GM10248 (cell line): ENCODE measurements at regions not wholly inside any gene's neighbourhood (a gene's known extent, or its start where the extent isn't known, plus 50 kb on each side); places are given as distances from the start of the nearest gene placed in this dataset.

Experiments used
- CTCF ChIA-PET: fragments of 300-600 bp; sonication (Branson Sonifier 250); formaldehyde crosslinking; extraction: SDS; loops from one replicate; lab custom pipeline; 2021; ENCODE audit warnings: antibody characterized with exemption; lab: Yijun Ruan, JAX
- POLR2A ChIA-PET: fragments of 350-650 bp; sonication (Branson Sonifier 250); formaldehyde crosslinking; extraction: SDS; loops from one replicate; lab custom pipeline; 2020; ENCODE audit warnings: antibody characterized with exemption; lab: Yijun Ruan, JAX
- DNase-seq: peaks from one replicate; pipeline ENCODE4 v3.0.0; 2012; ENCODE audit errors: extremely low spot score
- CTCF ChIP-seq: IDR thresholded peaks from 2 replicates; pipeline ENCODE4 v1.5.1; 2012; ENCODE audit warnings: mild to moderate bottlenecking, low read depth; ENCODE audit errors: extremely low read depth, missing control alignments, control extremely low read depth

GRCh38 chr14:71538288-71538687 lies 393.9 kb upstream of the RGS6 start:
- no peak for TF ChIP-seq CTCF
- CTCF ChIA-PET = interaction anchor here (4.9 to 5.8 kb wide), 2 partner anchors 10 to 13 kb away, joined by 38 to 39 read pairs; no protein-coding TSS in a partner anchor
- POLR2A ChIA-PET = no interaction called here
- no peak for DNase-seq

GRCh38 chr14:71538938-71539649 lies 393.1 kb upstream of the RGS6 start:
- POLR2A ChIA-PET = no interaction called here
- CTCF ChIA-PET = interaction anchor here (1.1 to 5.8 kb wide), 3 partner anchors 9 to 12 kb away, joined by 6 to 39 read pairs (median 38); no protein-coding TSS in a partner anchor

GRCh38 chr14:71539650-71540285 lies 392.5 kb upstream of the RGS6 start:
- ChIA-PET POLR2A (no interaction called here), CTCF (interaction anchor here (1.1 to 5.8 kb wide), 3 partner anchors 8 to 12 kb away, joined by 6 to 39 read pairs (median 38); no protein-coding TSS in a partner anchor)
- DNase-seq = no peak
- no peak for TF ChIP-seq CTCF

More at GRCh38 chr14:71538938-71539649, 393.1 kb upstream of the RGS6 start:
- TF ChIP-seq CTCF = no peak
- no peak for DNase-seq

DNA sequence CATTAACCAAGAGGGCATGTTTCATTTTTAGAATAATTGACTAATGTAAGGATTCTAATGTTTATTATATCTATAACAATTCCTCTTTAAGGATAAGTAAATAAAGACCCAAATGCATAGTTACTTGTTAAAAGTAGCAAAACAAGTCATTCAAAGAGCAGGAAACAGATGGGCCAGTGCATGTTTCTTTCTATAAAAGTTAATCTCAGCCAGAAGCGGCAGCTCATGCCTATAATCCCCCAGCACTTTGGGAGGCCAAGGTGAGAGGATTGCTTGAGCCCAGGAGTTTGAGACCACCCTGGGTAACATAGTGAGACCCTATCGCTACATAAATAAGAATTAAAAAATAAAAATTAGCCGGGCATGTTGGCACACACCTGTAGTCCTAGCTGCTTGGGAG lies 391.0 kb upstream of the RGS6 start:
- CTCF ChIA-PET = interaction anchor here (0.7 to 5.8 kb wide), 3 partner anchors 10 to 13 kb away, joined by 3 to 39 read pairs (median 3); no protein-coding TSS in a partner anchor
- DNase-seq = no peak
- TF ChIP-seq CTCF = no peak
- POLR2A ChIA-PET = no interaction called here

GRCh38 chr14:71541973-71542690 lies 390.1 kb upstream of the RGS6 start:
- TF ChIP-seq CTCF = no peak
- POLR2A ChIA-PET = no interaction called here
- CTCF ChIA-PET = interaction anchor here (0.7 to 5.8 kb wide), 3 partner anchors 9 to 14 kb away, joined by 3 to 39 read pairs (median 3); no protein-coding TSS in a partner anchor
- DNase-seq = no peak
